GM19438 (cell line): ENCODE measurements at regions not wholly inside any gene's neighbourhood (a gene's known extent, or its start where the extent isn't known, plus 50 kb on each side); places are given as distances from the start of the nearest gene placed in this dataset.
"Not testable (repeated sequence)": the region's sequence is repeated elsewhere in the genome, so short reads cannot be mapped to it uniquely, and the experiment has no call there.

ENCODE experiments used
- ATAC-seq: cut with Tn5 transposase; IDR thresholded peaks from one replicate; pipeline ENCODE4 v1.9.1; 2021; ENCODE audit warnings: low read depth; ENCODE audit not compliant: unreplicated experiment

- ATAC-seq: not testable (repeated sequence)
These were observed 1158.0 kb upstream of the TMEFF2 start for GRCh38 chr2:193352665-193353242.

DNA sequence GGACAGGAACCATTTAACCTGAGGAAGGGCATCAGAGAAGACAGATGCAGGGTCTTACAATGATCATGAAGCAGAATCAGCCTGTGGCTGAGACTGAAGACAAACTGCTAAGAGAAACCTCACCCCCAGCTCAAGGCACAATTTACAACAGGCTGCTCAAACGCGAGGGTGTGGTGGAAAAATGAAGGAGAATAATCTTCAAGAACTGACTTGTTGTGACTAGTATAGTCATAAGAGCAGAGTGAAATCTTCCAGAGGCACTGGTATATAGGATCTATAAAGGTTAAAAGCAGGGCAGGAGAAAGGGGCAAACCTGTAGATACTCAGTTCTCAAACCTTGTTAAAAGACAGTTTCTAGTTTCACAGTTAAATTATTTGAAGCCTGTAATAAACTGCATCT, 1155.8 kb upstream of the TMEFF2 start:
- ATAC-seq: no peak

- ATAC-seq: no peak
These were observed 1154.9 kb upstream of the TMEFF2 start for GRCh38 chr2:193349642-193350041.

DNA sequence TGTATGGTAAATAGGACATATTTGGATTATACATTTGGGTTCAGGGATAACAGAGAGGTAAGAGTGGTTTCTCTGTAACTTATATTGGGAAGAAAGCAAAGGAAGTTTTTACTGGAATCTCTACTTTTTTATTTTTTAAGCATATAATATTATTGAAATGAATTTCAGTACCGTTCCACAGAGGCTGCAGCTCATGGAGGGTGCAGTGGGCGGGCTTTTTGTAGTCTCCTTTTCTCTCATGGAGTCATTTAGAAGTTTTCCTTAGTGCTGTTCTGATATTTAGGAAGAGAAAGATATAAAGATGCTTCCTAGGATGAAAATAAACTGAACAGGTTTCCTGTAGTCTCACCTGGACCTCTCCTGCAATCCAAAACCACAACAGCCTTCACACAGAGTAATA, 1153.3 kb upstream of the TMEFF2 start:
- ATAC-seq: no peak

DNA sequence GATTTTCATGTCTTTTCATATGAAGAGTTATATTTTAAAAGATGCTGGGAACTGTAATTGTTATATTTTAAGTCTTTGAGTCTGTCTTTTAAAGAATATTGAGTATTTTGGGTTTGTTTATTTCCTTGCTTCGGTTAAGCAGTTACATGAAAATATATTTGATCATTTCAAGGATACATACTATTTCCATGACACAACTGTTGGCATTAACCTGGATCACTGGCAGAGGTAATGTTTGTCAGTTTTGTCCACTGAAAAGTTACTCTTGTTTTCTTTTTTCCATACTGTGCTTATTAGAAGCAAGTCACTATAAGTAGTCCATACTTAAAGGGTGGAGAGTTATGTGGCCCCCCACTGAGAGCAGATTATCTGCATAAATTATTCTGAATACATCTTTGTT, 1142.0 kb upstream of the TMEFF2 start:
- no peak for ATAC-seq

DNA sequence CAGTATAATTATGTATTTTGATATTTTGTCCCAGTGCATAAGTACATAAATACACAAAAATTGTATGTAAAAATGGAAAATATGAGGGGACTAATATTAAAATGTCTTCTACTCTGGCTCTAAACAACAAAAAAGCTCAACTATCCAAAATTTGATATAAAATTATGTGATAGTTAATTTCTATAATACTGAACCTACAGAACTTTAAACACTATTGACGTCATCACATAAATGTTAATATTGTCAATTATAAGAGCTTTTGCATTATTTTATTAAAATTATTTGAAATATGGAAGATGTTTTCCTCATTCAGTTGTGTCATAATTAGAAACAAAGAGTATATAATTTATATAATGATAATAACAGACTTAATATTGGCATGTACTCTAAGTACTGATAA, 1139.7 kb upstream of the TMEFF2 start:
- ATAC-seq: no peak

DNA sequence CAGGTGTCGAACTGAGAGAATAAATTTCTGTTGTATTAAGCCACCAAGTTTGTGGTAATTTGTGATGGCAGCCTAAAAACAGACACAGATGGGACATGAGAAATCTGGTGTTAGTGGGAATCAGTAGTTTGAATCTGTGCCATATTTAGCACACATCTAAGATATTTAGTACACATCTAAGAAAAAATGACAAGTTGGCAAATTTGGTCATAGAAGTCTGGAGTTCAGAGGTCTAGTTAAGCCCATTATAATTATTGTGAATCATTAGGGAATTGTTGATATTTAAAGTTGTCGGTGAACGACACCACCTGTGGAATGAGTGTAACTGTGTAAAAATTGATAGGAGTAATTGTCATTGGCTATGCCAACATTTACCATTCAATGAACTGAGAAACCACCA, 1138.8 kb upstream of the TMEFF2 start:
- no peak for ATAC-seq

GRCh38 chr2:193332941-193333340, 1138.2 kb upstream of the TMEFF2 start:
- ATAC-seq: no peak

GRCh38 chr2:193331676-193332075, 1136.9 kb upstream of the TMEFF2 start:
- no peak for ATAC-seq

DNA sequence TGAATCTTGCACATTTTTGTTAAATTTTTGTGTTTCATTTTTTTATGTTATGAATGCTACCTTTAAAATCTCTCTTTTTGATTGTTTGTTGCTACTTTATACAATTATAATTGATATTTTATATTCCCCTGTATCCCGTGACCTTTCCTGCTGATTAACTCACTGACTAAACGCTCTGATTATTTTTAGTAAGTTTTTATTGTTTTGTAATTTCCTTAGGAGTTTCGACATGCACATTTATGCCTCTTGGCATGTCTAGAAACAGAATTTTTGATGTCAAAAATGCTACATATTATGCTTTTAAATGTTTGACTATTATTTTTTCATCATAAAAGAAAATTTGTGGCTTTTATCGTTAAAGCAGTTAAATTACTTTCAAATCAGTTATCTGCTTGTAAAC, 1131.6 kb upstream of the TMEFF2 start:
- ATAC-seq: no peak

- no peak for ATAC-seq
These were observed 1120.8 kb upstream of the TMEFF2 start for GRCh38 chr2:193315428-193316091.

DNA sequence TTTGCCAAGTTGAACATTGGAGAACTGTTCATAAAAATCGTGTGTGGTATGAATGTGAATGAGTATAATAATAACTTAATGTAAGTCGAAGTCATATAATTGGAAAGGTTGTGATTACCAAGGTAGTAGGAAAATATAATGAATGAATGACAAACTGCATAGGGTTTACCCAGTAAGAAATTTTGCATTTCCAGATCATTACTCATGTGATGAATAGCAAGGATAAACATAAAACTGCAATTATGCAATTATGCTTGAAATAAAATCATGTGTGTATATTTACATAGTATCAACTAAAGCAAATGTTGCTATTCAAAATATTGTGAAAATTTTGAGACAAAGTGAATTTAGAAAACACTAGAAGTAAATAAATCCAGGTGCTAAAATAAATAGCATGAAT, 1108.7 kb upstream of the TMEFF2 start:
- no peak for ATAC-seq

DNA sequence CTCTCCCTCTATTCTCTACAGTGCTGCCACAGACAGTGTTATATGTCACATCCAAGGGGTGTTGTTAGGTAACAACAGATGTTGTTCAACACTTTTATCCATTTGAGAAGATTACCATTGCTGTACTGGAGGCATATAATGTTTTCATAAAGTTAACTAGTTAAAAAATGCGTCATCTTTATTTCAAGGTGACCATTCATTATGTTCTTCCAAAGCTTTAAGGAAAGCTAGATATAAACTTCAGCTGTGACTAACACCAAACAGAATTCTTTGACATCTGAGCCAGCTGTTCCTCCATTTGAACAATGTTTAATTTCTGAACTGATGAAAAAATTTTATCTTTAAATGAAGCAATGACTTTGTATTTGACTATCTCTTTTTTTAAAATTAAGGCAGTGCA, 1099.6 kb upstream of the TMEFF2 start:
- ATAC-seq: no peak

- ATAC-seq: no peak
These were observed 1084.6 kb upstream of the TMEFF2 start for GRCh38 chr2:193279361-193279760.

DNA sequence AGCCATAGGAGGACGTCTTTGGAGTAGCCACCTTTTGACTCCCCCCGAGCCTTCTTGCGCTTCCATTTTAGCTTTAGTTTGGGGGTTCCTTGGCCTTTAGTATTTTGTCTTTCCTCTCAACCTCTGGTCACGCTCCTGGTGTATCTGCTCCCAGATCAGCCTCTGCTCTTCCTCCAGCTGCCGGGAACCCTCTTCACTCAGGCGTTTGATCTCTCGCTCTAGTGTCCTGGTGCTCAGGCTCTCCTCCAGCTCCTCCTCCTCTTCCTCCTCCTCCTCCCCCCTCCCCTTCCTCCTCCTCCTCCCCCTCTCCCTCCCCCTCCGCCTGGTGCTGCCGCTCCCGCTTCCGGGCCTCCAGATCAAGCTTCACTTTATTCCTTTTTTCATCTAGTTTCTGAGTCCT, 1082.3 kb upstream of the TMEFF2 start:
- no peak for ATAC-seq

GRCh38 chr2:193276560-193276959, 1081.8 kb upstream of the TMEFF2 start:
- ATAC-seq: no peak

DNA sequence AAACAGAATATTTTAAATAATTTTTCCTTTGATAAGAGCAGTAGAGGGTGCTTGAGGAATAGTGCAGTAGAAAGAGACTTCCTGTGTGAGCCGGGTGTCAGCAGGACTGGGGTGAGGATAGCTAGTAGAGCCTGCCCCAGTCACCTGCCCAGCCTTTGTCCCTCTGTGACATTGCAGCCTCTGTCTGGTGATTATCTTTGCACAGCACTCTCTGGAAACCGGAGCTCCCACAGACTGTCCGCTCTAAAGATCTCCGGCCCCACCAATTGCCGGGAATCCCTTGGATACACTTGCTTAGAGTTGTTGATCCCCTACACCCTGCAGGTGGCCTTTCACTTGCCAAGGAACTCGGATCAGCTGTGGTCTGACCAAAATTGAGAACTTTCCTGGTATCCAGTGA, 1081.3 kb upstream of the TMEFF2 start:
- ATAC-seq: no peak

DNA sequence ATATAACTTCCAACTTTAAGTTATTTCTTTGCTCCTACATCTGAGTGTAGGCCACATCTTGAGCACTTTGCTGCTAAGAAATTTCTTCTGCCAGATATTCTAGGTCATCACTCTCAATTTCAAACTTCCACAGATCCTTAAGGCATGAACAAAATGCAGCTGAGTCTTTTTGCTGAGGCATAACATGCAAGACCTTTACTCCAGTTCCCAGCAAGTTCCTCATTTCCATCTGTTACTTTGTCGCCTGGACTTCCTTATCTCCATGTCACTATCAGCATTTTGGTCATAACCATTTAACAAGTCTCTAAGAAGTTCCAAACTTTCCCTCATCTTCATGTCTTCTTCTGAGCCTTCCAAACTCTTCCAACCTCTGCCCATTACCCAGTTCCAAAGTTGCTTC, 1077.3 kb upstream of the TMEFF2 start:
- no peak for ATAC-seq

DNA sequence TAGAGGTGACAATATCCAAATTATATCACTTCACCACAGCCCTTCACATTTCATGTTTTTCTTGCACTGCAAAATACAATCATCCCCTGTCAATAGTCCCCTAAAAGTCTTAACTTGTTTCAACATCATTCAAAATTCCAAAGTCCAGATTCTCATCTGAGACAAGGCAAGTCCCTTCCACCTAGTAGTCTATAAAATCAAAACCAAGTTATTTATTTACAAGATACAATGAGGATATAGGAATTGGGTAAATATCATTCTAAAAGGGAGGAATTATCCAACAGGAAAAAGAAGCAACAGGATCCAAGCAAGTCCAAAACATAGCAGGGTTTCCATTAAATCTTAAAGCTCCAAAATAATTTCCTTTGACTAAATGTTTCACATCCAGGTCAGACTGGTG, 1076.1 kb upstream of the TMEFF2 start:
- ATAC-seq: no peak

DNA sequence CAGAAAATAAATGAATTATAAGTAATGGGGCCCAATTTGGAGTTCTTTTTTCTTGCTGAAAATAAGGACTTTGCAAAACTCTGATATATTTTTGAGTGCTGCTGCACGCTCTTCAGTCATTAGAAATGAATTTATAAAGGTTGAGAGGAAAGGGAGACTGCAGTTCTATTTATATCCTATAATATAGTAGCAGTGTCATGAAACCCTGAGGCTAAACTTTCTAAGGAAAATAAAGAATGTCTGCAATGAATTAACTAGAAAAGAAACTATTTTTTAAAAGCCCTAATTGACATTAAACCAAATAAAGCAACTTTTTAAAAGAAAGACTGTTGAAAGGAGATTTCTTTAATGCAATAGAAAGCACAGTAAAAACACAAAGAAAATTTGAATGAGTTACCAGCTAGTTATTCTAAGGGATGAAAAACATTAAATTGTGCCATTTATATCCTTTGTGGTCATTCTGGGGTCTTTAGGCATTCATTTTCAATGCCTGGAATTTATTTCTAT, 1072.8 kb upstream of the TMEFF2 start:
- ATAC-seq: no peak

- ATAC-seq: no peak
These were observed 1058.3 kb upstream of the TMEFF2 start for GRCh38 chr2:193253014-193253530.

DNA sequence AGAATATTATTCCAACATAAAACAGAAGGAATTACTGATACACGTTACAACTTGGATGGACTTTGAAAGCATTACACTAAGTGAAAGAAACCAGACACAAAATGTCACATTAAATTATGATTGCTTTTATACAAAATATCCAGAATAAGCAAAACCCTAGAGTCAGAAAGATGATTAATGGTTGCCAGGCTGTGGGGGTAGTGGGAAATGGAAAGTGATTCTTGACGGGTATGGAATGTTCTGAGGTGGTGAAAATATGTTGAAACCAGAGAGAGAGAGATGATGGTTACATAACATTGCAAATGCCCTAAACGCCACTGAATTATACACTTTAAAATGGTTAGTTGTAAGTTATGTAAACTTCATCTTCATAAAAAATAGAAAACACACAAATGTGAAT, 1057.2 kb upstream of the TMEFF2 start:
- no peak for ATAC-seq
